GM18951 (cell line): ENCODE measurements at regions not wholly inside any gene's neighbourhood (a gene's known extent, or its start where the extent isn't known, plus 50 kb on each side); places are given as distances from the start of the nearest gene placed in this dataset.
"Not testable (repeated sequence)": the region's sequence is repeated elsewhere in the genome, so short reads cannot be mapped to it uniquely, and the experiment has no call there.

Source experiments
- in situ Hi-C: fragments of 300-500 bp; cut with MboI; formaldehyde crosslinking; loops from one replicate; pipeline ENCODE4 v1.12.0; 2022; ENCODE audit warnings: low sequenced_read_pairs, mixed read lengths, inconsistent platforms; ENCODE audit not compliant: unreplicated experiment

GRCh38 chr5:34188001-34188822 lies 145.2 kb upstream of the C1QTNF3 start:
- in situ Hi-C loops, result not testable (repeated sequence)

GRCh38 chr5:34189246-34189645 lies 146.2 kb upstream of the C1QTNF3 start:
- in situ Hi-C loops, result not testable (repeated sequence)

GRCh38 chr5:34189752-34190411 lies 146.9 kb upstream of the C1QTNF3 start:
- in situ Hi-C loops, result loop anchor here (10.0 kb wide), 1 partner anchor 275 kb away; no protein-coding TSS in a partner anchor

GRCh38 chr5:34190466-34190865 lies 147.5 kb upstream of the C1QTNF3 start:
- in situ Hi-C loops, result loop anchor here (10.0 kb wide), 1 partner anchor 274 kb away; no protein-coding TSS in a partner anchor

- in situ Hi-C loops, result loop anchor here (10.0 kb wide), 1 partner anchor 273 kb away; no protein-coding TSS in a partner anchor
These were observed 148.3 kb upstream of the C1QTNF3 start for GRCh38 chr5:34191279-34191744.

- in situ Hi-C loops, result loop anchor here (10.0 kb wide), 1 partner anchor 273 kb away; no protein-coding TSS in a partner anchor
These were observed 149.3 kb upstream of the C1QTNF3 start for GRCh38 chr5:34192064-34192922.

GRCh38 chr5:34192923-34193262 lies 149.9 kb upstream of the C1QTNF3 start:
- in situ Hi-C loops, result loop anchor here (10.0 kb wide), 1 partner anchor 272 kb away; no protein-coding TSS in a partner anchor

- in situ Hi-C loops, result loop anchor here (10.0 kb wide), 1 partner anchor 272 kb away; no protein-coding TSS in a partner anchor
These were observed 150.3 kb upstream of the C1QTNF3 start for GRCh38 chr5:34193297-34193696.

GRCh38 chr5:34193804-34194203 lies 150.8 kb upstream of the C1QTNF3 start:
- in situ Hi-C loops, result loop anchor here (10.0 kb wide), 1 partner anchor 271 kb away; no protein-coding TSS in a partner anchor

GRCh38 chr5:34196091-34196490 lies 153.1 kb upstream of the C1QTNF3 start:
- in situ Hi-C loops, result loop anchor here (10.0 kb wide), 1 partner anchor 269 kb away; no protein-coding TSS in a partner anchor

- in situ Hi-C loops, result not testable (repeated sequence)
These were observed 162.3 kb upstream of the C1QTNF3 start for GRCh38 chr5:34205347-34205746.

- in situ Hi-C loops, result not testable (repeated sequence)
These were observed 174.4 kb upstream of the C1QTNF3 start for GRCh38 chr5:34217386-34217785.

- in situ Hi-C loops, result not testable (repeated sequence)
These were observed 178.5 kb upstream of the C1QTNF3 start for GRCh38 chr5:34221329-34222073.

GRCh38 chr5:34223158-34223557 lies 180.1 kb upstream of the C1QTNF3 start:
- in situ Hi-C loops, result not testable (repeated sequence)

- in situ Hi-C loops, result not testable (repeated sequence)
These were observed 187.4 kb upstream of the C1QTNF3 start for GRCh38 chr5:34230402-34230801.

- in situ Hi-C loops, result not testable (repeated sequence)
These were observed 200.8 kb upstream of the C1QTNF3 start for GRCh38 chr5:34243802-34244201.
